H9 (cell line): ENCODE measurements at regions not wholly inside any gene's neighbourhood (a gene's known extent, or its start where the extent isn't known, plus 50 kb on each side); places are given as distances from the start of the nearest gene placed in this dataset.
A peak's percentile ranks its signal among the peaks of the same experiment; 100 is the strongest.

ENCODE experiments used
- DNase-seq: peaks from one replicate; pipeline ENCODE4 v3.0.0-alpha.2; 2017
- H2AFZ ChIP-seq: one replicate; pipeline ENCODE4 v1.6.1; 2013; ENCODE audit warnings: mild to moderate bottlenecking, low read length, control low read depth, moderate library complexity
- H2AK5ac ChIP-seq: 2 replicates; pipeline ENCODE4 v1.6.1; 2013; ENCODE audit warnings: low read length, control low read depth, mixed read lengths; ENCODE audit not compliant: insufficient read length
- H2BK120ac ChIP-seq: one replicate; pipeline ENCODE4 v1.6.1; 2013; ENCODE audit warnings: low read depth, mild to moderate bottlenecking, low read length, control low read depth, inconsistent platforms; ENCODE audit not compliant: poor library complexity, severe bottlenecking
- H2BK12ac ChIP-seq: 2 replicates; pipeline ENCODE4 v1.6.1; 2013; ENCODE audit warnings: low read length, control low read depth, mixed read lengths, low read depth; ENCODE audit not compliant: insufficient read length
- H2BK15ac ChIP-seq: 2 replicates; pipeline ENCODE4 v1.6.1; 2013; ENCODE audit warnings: low read depth, low read length, control low read depth
- H2BK20ac ChIP-seq: one replicate; pipeline ENCODE4 v1.6.1; 2013; ENCODE audit warnings: low read depth, mild to moderate bottlenecking, low read length, control low read depth, inconsistent platforms; ENCODE audit not compliant: poor library complexity, severe bottlenecking
- H2BK5ac ChIP-seq: 2 replicates; pipeline ENCODE4 v1.6.1; 2013; ENCODE audit warnings: low read length, control low read depth, mixed read lengths; ENCODE audit not compliant: insufficient read length
- H3K14ac ChIP-seq: 2 replicates; pipeline ENCODE4 v1.6.1; 2013; ENCODE audit warnings: low read length, control low read depth; ENCODE audit not compliant: insufficient read depth
- H3K18ac ChIP-seq: 2 replicates; pipeline ENCODE4 v1.6.1; 2013; ENCODE audit warnings: low read depth, mild to moderate bottlenecking, mixed read lengths, low read length, control low read depth; ENCODE audit not compliant: insufficient read length
- H3K23ac ChIP-seq: 2 replicates; pipeline ENCODE4 v1.6.1; 2013; ENCODE audit warnings: low read length, control low read depth, mixed read lengths, low read depth; ENCODE audit not compliant: insufficient read length
- H3K23me2 ChIP-seq: 2 replicates; pipeline ENCODE4 v1.6.1; 2013; ENCODE audit warnings: low read depth, mild to moderate bottlenecking, mixed read lengths, low read length, control low read depth; ENCODE audit not compliant: insufficient read length, poor library complexity, severe bottlenecking
- H3K27ac ChIP-seq: 2 replicates; pipeline ENCODE4 v1.5.1; 2013; ENCODE audit warnings: low read length, control low read depth, mixed read lengths, low read depth; ENCODE audit not compliant: insufficient read length
- H3K27me3 ChIP-seq: 2 replicates; pipeline ENCODE4 v1.6.1; 2013; ENCODE audit warnings: low read length, control low read depth, inconsistent platforms; ENCODE audit not compliant: insufficient read depth
- H3K4ac ChIP-seq: 2 replicates; pipeline ENCODE4 v1.6.1; 2013; ENCODE audit warnings: low read depth, mild to moderate bottlenecking, control low read depth, inconsistent platforms, low read length, moderate library complexity
- H3K4me1 ChIP-seq: 2 replicates; pipeline ENCODE4 v1.6.1; 2013; ENCODE audit warnings: low read length, control low read depth, inconsistent platforms; ENCODE audit not compliant: insufficient read depth
- H3K4me2 ChIP-seq: 2 replicates; pipeline ENCODE4 v1.6.1; 2013; ENCODE audit warnings: low read length, control low read depth, mixed read lengths; ENCODE audit not compliant: insufficient read length, insufficient read depth
- H3K56ac ChIP-seq: 2 replicates; pipeline ENCODE4 v1.6.1; 2013; ENCODE audit warnings: low read depth, mild to moderate bottlenecking, mixed read lengths, low read length, control low read depth; ENCODE audit not compliant: insufficient read length
- H3K79me1 ChIP-seq: 2 replicates; pipeline ENCODE4 v1.6.1; 2013; ENCODE audit warnings: low read depth, mild to moderate bottlenecking, moderate library complexity, low read length, control low read depth, inconsistent platforms; ENCODE audit not compliant: insufficient read depth, poor library complexity, severe bottlenecking
- H3K79me2 ChIP-seq: 2 replicates; pipeline ENCODE4 v1.6.1; 2013; ENCODE audit warnings: low read length, control low read depth, inconsistent platforms; ENCODE audit not compliant: insufficient read depth
- H3K9ac ChIP-seq: 2 replicates; pipeline ENCODE4 v1.6.1; 2013; ENCODE audit warnings: low read length, control low read depth, mixed read lengths; ENCODE audit not compliant: insufficient read length; ENCODE audit errors: extremely low read depth
- H3K9me3 ChIP-seq: one replicate; pipeline ENCODE4 v1.6.1; 2013; ENCODE audit warnings: low read depth, low read length, inconsistent platforms; ENCODE audit not compliant: control insufficient read depth
- H3T11ph ChIP-seq: one replicate; pipeline ENCODE4 v1.6.1; 2013; ENCODE audit warnings: mild to moderate bottlenecking, low read length, control low read depth, inconsistent platforms
- H4K20me1 ChIP-seq: one replicate; pipeline ENCODE4 v1.6.1; 2013; ENCODE audit not compliant: control insufficient read depth, insufficient read length, insufficient read depth
- H4K5ac ChIP-seq: 2 replicates; pipeline ENCODE4 v1.6.1; 2013; ENCODE audit warnings: low read depth, mild to moderate bottlenecking, mixed read lengths, low read length, control low read depth; ENCODE audit not compliant: insufficient read length
- H4K8ac ChIP-seq: replicated peaks from 2 replicates; pipeline ENCODE4 v1.6.1; 2013; ENCODE audit warnings: low read length, control low read depth, mixed read lengths, low read depth; ENCODE audit not compliant: insufficient read length
- H4K91ac ChIP-seq: 2 replicates; pipeline ENCODE4 v1.6.1; 2013; ENCODE audit warnings: low read depth, mild to moderate bottlenecking, moderate library complexity, mixed read lengths, low read length, control low read depth; ENCODE audit not compliant: insufficient read length
- H3K27ac Mint-ChIP-seq, 3 experiments: 2 replicates in 2 of 3; 3 replicates in 1 of 3; pipeline ENCODE4 v1.8.0; 2020 to 2021; ENCODE audit warnings: mixed read lengths in 3 of 3, mild to moderate bottlenecking in 1 of 3, moderate library complexity in 1 of 3
- H3K27me3 Mint-ChIP-seq: 2 replicates; pipeline ENCODE4 v1.8.0; 2021; ENCODE audit warnings: low read depth, mild to moderate bottlenecking, moderate library complexity, mixed read lengths
- H3K36me3 Mint-ChIP-seq, 3 experiments: 2 replicates in 2 of 3; 3 replicates in 1 of 3; pipeline ENCODE4 v1.8.0; 2020 to 2021; ENCODE audit warnings: low read depth in 3 of 3, mixed read lengths in 3 of 3; ENCODE audit not compliant: insufficient read depth in 1 of 3
- H3K4me1 Mint-ChIP-seq, 2 experiments: 2 replicates each; pipeline ENCODE4 v1.8.0; 2020; ENCODE audit warnings: mixed read lengths in 2 of 2
- H3K4me3 Mint-ChIP-seq, 2 experiments: 2 replicates in 1 of 2; 3 replicates in 1 of 2; pipeline ENCODE4 v1.8.0; 2020 to 2021; ENCODE audit warnings: mild to moderate bottlenecking in 2 of 2, mixed read lengths in 2 of 2, moderate library complexity in 1 of 2
- H3K9me3 Mint-ChIP-seq, 2 experiments: 2 replicates in 1 of 2; 3 replicates in 1 of 2; pipeline ENCODE4 v1.8.0; 2020; ENCODE audit warnings: mild to moderate bottlenecking in 2 of 2, mixed read lengths in 2 of 2, moderate library complexity in 1 of 2
- CTCF ChIP-seq: fragments of 200-600 bp; sonication (generic); conservative IDR thresholded peaks from 3 replicates; pipeline ENCODE4 v1.8.0; 2021; ENCODE audit warnings: antibody characterized with exemption, mild to moderate bottlenecking
- WGBS: extraction: QIAGEN DNeasy Blood & Tissue Kit; methylation state at CpG from one replicate; pipeline ENCODE4 v1.1.7; 2013; ENCODE audit warnings: missing lambda C conversion rate, low lambda C conversion rate, mixed read lengths; ENCODE audit not compliant: insufficient read length; ENCODE audit errors: extremely low coverage; 5-methylcytosine and 5-hydroxymethylcytosine counted together

DNA sequence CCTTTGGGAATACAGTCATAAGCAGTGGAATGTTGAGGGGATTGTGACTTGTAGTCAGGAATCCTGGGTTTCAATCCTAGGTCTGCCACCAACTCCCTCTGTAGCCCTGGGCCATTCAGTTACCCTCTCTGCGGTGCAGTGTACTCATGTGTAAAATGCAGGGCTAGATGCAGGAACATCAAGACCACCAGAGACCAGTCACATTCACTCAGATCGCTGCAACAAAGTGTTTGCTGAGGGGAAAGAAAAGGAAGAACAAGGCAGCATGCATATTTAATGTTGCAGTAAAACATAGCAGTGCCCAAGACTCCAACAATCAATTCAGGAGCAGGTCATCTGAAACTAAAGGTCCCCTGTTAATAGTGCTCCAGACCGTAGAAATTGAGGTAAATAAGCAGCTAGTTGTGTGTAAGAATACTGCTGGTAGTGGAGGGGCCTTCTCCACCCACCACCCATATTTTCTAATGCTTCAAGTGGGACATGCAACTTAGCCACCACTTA lies 410.7 kb downstream of the OMA1 start:
- no peak overlapping the region for H3T11ph ChIP-seq
- Mint-ChIP-seq H3K36me3 (peaks cover 2 to 25% (median 9%) of the 10 kb centered on the region in 3 experiments; a peak in 6 of 7 replicates), H3K4me1 (peaks cover 21 to 23% of the 10 kb centered on the region in 2 experiments), H3K27me3 (no peaks in the 10 kb centered on the region; the same call in 1 of the 2 replicates), H3K27ac (peak overlapping the region in 1 of 3 experiments; percentile 3; a peak in 1 of 7 replicates), H3K4me3 (no peak overlapping the region), H3K9me3 (peaks cover 11 to 13% of the 10 kb centered on the region in 2 experiments; a peak in 4 of 5 replicates)
- H4K91ac ChIP-seq, result no peak overlapping the region
- no peak overlapping the region for H4K8ac ChIP-seq
- H2BK20ac ChIP-seq, result no peak overlapping the region
- H2AFZ ChIP-seq, result no peak overlapping the region
- no CpG with 5 or more reads among the region's 3 CpGs for whole genome bisulfite sequencing
- H2BK12ac ChIP-seq, result no peak overlapping the region
- H4K20me1 ChIP-seq, result no peaks in the 10 kb centered on the region
- H3K18ac ChIP-seq, result no peak overlapping the region
- H3K27me3 ChIP-seq, result no peaks in the 10 kb centered on the region
- H3K27ac ChIP-seq, result no peak overlapping the region
- no peaks in the 10 kb centered on the region for H3K79me2 ChIP-seq
- no peak overlapping the region for H3K9ac ChIP-seq
- no peak overlapping the region for H3K4ac ChIP-seq
- H2AK5ac ChIP-seq, result no peak overlapping the region
- H2BK120ac ChIP-seq, result no peak overlapping the region
- H3K4me2 ChIP-seq, result no peak overlapping the region
- no peak overlapping the region for H2BK5ac ChIP-seq
- no peak overlapping the region for H2BK15ac ChIP-seq
- H3K56ac ChIP-seq, result no peak overlapping the region
- no peak for TF ChIP-seq CTCF
- H3K23ac ChIP-seq, result no peak overlapping the region
- H3K79me1 ChIP-seq, result no peaks in the 10 kb centered on the region
- no peaks in the 10 kb centered on the region for H3K9me3 ChIP-seq
- DNase-seq, result no peak
- H4K5ac ChIP-seq, result no peak overlapping the region
- no peak overlapping the region for H3K14ac ChIP-seq
- no peaks in the 10 kb centered on the region for H3K23me2 ChIP-seq
- no peaks in the 10 kb centered on the region for H3K4me1 ChIP-seq
